H9 (cell line): ENCODE measurements at regions not wholly inside any gene's neighbourhood (a gene's known extent, or its start where the extent isn't known, plus 50 kb on each side); places are given as distances from the start of the nearest gene placed in this dataset.
"Not testable (repeated sequence)": the region's sequence is repeated elsewhere in the genome, so short reads cannot be mapped to it uniquely, and the experiment has no call there.

Experiments used
- DNase-seq: peaks from one replicate; pipeline ENCODE4 v3.0.0-alpha.2; 2017
- H2AFZ ChIP-seq: one replicate; pipeline ENCODE4 v1.6.1; 2013; ENCODE audit warnings: mild to moderate bottlenecking, low read length, control low read depth, moderate library complexity
- H2AK5ac ChIP-seq: 2 replicates; pipeline ENCODE4 v1.6.1; 2013; ENCODE audit warnings: low read length, control low read depth, mixed read lengths; ENCODE audit not compliant: insufficient read length
- H2BK120ac ChIP-seq: one replicate; pipeline ENCODE4 v1.6.1; 2013; ENCODE audit warnings: low read depth, mild to moderate bottlenecking, low read length, control low read depth, inconsistent platforms; ENCODE audit not compliant: poor library complexity, severe bottlenecking
- H2BK12ac ChIP-seq: 2 replicates; pipeline ENCODE4 v1.6.1; 2013; ENCODE audit warnings: low read length, control low read depth, mixed read lengths, low read depth; ENCODE audit not compliant: insufficient read length
- H2BK15ac ChIP-seq: 2 replicates; pipeline ENCODE4 v1.6.1; 2013; ENCODE audit warnings: low read depth, low read length, control low read depth
- H2BK20ac ChIP-seq: one replicate; pipeline ENCODE4 v1.6.1; 2013; ENCODE audit warnings: low read depth, mild to moderate bottlenecking, low read length, control low read depth, inconsistent platforms; ENCODE audit not compliant: poor library complexity, severe bottlenecking
- H2BK5ac ChIP-seq: 2 replicates; pipeline ENCODE4 v1.6.1; 2013; ENCODE audit warnings: low read length, control low read depth, mixed read lengths; ENCODE audit not compliant: insufficient read length
- H3K14ac ChIP-seq: 2 replicates; pipeline ENCODE4 v1.6.1; 2013; ENCODE audit warnings: low read length, control low read depth; ENCODE audit not compliant: insufficient read depth
- H3K18ac ChIP-seq: 2 replicates; pipeline ENCODE4 v1.6.1; 2013; ENCODE audit warnings: low read depth, mild to moderate bottlenecking, mixed read lengths, low read length, control low read depth; ENCODE audit not compliant: insufficient read length
- H3K23ac ChIP-seq: 2 replicates; pipeline ENCODE4 v1.6.1; 2013; ENCODE audit warnings: low read length, control low read depth, mixed read lengths, low read depth; ENCODE audit not compliant: insufficient read length
- H3K23me2 ChIP-seq: 2 replicates; pipeline ENCODE4 v1.6.1; 2013; ENCODE audit warnings: low read depth, mild to moderate bottlenecking, mixed read lengths, low read length, control low read depth; ENCODE audit not compliant: insufficient read length, poor library complexity, severe bottlenecking
- H3K27ac ChIP-seq: 2 replicates; pipeline ENCODE4 v1.5.1; 2013; ENCODE audit warnings: low read length, control low read depth, mixed read lengths, low read depth; ENCODE audit not compliant: insufficient read length
- H3K27me3 ChIP-seq: 2 replicates; pipeline ENCODE4 v1.6.1; 2013; ENCODE audit warnings: low read length, control low read depth, inconsistent platforms; ENCODE audit not compliant: insufficient read depth
- H3K4ac ChIP-seq: 2 replicates; pipeline ENCODE4 v1.6.1; 2013; ENCODE audit warnings: low read depth, mild to moderate bottlenecking, control low read depth, inconsistent platforms, low read length, moderate library complexity
- H3K4me1 ChIP-seq: 2 replicates; pipeline ENCODE4 v1.6.1; 2013; ENCODE audit warnings: low read length, control low read depth, inconsistent platforms; ENCODE audit not compliant: insufficient read depth
- H3K4me2 ChIP-seq: 2 replicates; pipeline ENCODE4 v1.6.1; 2013; ENCODE audit warnings: low read length, control low read depth, mixed read lengths; ENCODE audit not compliant: insufficient read length, insufficient read depth
- H3K56ac ChIP-seq: 2 replicates; pipeline ENCODE4 v1.6.1; 2013; ENCODE audit warnings: low read depth, mild to moderate bottlenecking, mixed read lengths, low read length, control low read depth; ENCODE audit not compliant: insufficient read length
- H3K79me1 ChIP-seq: 2 replicates; pipeline ENCODE4 v1.6.1; 2013; ENCODE audit warnings: low read depth, mild to moderate bottlenecking, moderate library complexity, low read length, control low read depth, inconsistent platforms; ENCODE audit not compliant: insufficient read depth, poor library complexity, severe bottlenecking
- H3K79me2 ChIP-seq: 2 replicates; pipeline ENCODE4 v1.6.1; 2013; ENCODE audit warnings: low read length, control low read depth, inconsistent platforms; ENCODE audit not compliant: insufficient read depth
- H3K9ac ChIP-seq: 2 replicates; pipeline ENCODE4 v1.6.1; 2013; ENCODE audit warnings: low read length, control low read depth, mixed read lengths; ENCODE audit not compliant: insufficient read length; ENCODE audit errors: extremely low read depth
- H3K9me3 ChIP-seq: one replicate; pipeline ENCODE4 v1.6.1; 2013; ENCODE audit warnings: low read depth, low read length, inconsistent platforms; ENCODE audit not compliant: control insufficient read depth
- H3T11ph ChIP-seq: one replicate; pipeline ENCODE4 v1.6.1; 2013; ENCODE audit warnings: mild to moderate bottlenecking, low read length, control low read depth, inconsistent platforms
- H4K20me1 ChIP-seq: one replicate; pipeline ENCODE4 v1.6.1; 2013; ENCODE audit not compliant: control insufficient read depth, insufficient read length, insufficient read depth
- H4K5ac ChIP-seq: 2 replicates; pipeline ENCODE4 v1.6.1; 2013; ENCODE audit warnings: low read depth, mild to moderate bottlenecking, mixed read lengths, low read length, control low read depth; ENCODE audit not compliant: insufficient read length
- H4K8ac ChIP-seq: replicated peaks from 2 replicates; pipeline ENCODE4 v1.6.1; 2013; ENCODE audit warnings: low read length, control low read depth, mixed read lengths, low read depth; ENCODE audit not compliant: insufficient read length
- H4K91ac ChIP-seq: 2 replicates; pipeline ENCODE4 v1.6.1; 2013; ENCODE audit warnings: low read depth, mild to moderate bottlenecking, moderate library complexity, mixed read lengths, low read length, control low read depth; ENCODE audit not compliant: insufficient read length
- H3K27ac Mint-ChIP-seq, 3 experiments: 2 replicates in 2 of 3; 3 replicates in 1 of 3; pipeline ENCODE4 v1.8.0; 2020 to 2021; ENCODE audit warnings: mixed read lengths in 3 of 3, mild to moderate bottlenecking in 1 of 3, moderate library complexity in 1 of 3
- H3K27me3 Mint-ChIP-seq: 2 replicates; pipeline ENCODE4 v1.8.0; 2021; ENCODE audit warnings: low read depth, mild to moderate bottlenecking, moderate library complexity, mixed read lengths
- H3K36me3 Mint-ChIP-seq, 3 experiments: 2 replicates in 2 of 3; 3 replicates in 1 of 3; pipeline ENCODE4 v1.8.0; 2020 to 2021; ENCODE audit warnings: low read depth in 3 of 3, mixed read lengths in 3 of 3; ENCODE audit not compliant: insufficient read depth in 1 of 3
- H3K4me1 Mint-ChIP-seq, 2 experiments: 2 replicates each; pipeline ENCODE4 v1.8.0; 2020; ENCODE audit warnings: mixed read lengths in 2 of 2
- H3K4me3 Mint-ChIP-seq, 2 experiments: 2 replicates in 1 of 2; 3 replicates in 1 of 2; pipeline ENCODE4 v1.8.0; 2020 to 2021; ENCODE audit warnings: mild to moderate bottlenecking in 2 of 2, mixed read lengths in 2 of 2, moderate library complexity in 1 of 2
- H3K9me3 Mint-ChIP-seq, 2 experiments: 2 replicates in 1 of 2; 3 replicates in 1 of 2; pipeline ENCODE4 v1.8.0; 2020; ENCODE audit warnings: mild to moderate bottlenecking in 2 of 2, mixed read lengths in 2 of 2, moderate library complexity in 1 of 2
- WGBS: extraction: QIAGEN DNeasy Blood & Tissue Kit; methylation state at CpG from one replicate; pipeline ENCODE4 v1.1.7; 2013; ENCODE audit warnings: missing lambda C conversion rate, low lambda C conversion rate, mixed read lengths; ENCODE audit not compliant: insufficient read length; ENCODE audit errors: extremely low coverage; 5-methylcytosine and 5-hydroxymethylcytosine counted together

DNA sequence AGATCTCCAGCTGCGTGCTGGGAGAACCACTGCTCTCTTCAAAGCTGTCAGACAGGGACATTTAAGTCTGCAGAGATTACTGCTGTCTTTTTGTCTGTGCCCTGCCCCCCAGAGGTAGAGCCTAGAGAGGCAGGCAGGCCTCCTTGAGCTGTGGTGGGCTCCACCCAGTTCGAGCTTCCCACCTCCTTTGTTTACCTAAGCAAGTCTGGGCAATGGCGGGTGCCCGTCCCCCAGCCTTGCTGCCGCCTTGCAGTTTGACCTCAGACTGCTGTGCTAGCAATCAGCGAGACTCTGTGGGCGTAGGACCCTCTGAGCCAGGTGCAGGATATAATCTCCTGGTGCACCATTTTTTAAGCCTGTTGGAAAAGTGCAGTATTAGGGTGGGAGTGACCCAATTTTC lies 128.6 kb downstream of the ACTR3 start:
- not testable (repeated sequence) for H2BK15ac ChIP-seq, H3K4me1 Mint-ChIP-seq, H3K27ac Mint-ChIP-seq, H3K23me2 ChIP-seq, H3K9me3 ChIP-seq, H4K91ac ChIP-seq, H2BK5ac ChIP-seq, H3K56ac ChIP-seq, DNase-seq, H3K4me3 Mint-ChIP-seq, H2BK20ac ChIP-seq, H2BK120ac ChIP-seq, H3K79me2 ChIP-seq, H4K5ac ChIP-seq, H4K20me1 ChIP-seq, H3K27me3 ChIP-seq, H3K27ac ChIP-seq, H2BK12ac ChIP-seq, H3K23ac ChIP-seq, H3K4me1 ChIP-seq, H3K27me3 Mint-ChIP-seq, H3K4me2 ChIP-seq, H3K79me1 ChIP-seq, H3K9ac ChIP-seq, H2AK5ac ChIP-seq, H3T11ph ChIP-seq, H2AFZ ChIP-seq, H3K4ac ChIP-seq, H3K18ac ChIP-seq, H3K14ac ChIP-seq, H4K8ac ChIP-seq
- H3K36me3 Mint-ChIP-seq: peaks cover 6 to 14% (median 12%) of the 10 kb centered on the region in 3 experiments
- peaks cover 28 to 30% of the 10 kb centered on the region in 2 experiments for H3K9me3 Mint-ChIP-seq
- WGBS: no CpG with 5 or more reads among the region's 7 CpGs
